NOMO-1 (cell line): ENCODE measurements at regions not wholly inside any gene's neighbourhood (a gene's known extent, or its start where the extent isn't known, plus 50 kb on each side); places are given as distances from the start of the nearest gene placed in this dataset.

Source experiments
- DNase-seq, 2 experiments: peaks; one replicate each; lab custom pipeline; 2025; ENCODE audit not compliant: unreplicated experiment in 2 of 2; lab: John Stamatoyannopoulos, UW

- peak in 1 of 2 experiments; percentile 13 for DNase-seq
These were observed 539.7 kb downstream of the ACTL7B start for GRCh38 chr9:108316066-108316465.

DNA sequence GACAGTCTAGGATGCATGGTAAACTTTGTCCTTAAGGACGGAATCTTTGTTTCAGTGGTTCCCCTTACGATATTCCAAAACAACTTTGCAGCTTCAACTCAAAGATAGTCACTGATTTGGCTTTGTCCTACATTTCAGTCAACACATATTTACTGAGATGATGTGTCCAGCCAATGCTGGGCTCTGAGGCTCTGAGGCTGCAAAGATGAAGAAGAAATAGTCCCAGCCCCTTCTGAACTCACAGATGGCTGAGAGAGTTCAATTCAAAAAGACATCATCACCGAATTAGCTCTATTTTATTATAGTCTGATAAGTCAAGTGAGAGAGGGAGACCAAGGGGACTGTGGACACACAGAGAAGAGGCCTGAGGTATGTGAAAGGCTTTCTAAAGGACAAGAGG lies 544.0 kb downstream of the ACTL7B start:
- DNase-seq = no peak

GRCh38 chr9:108310202-108310601 lies 545.6 kb downstream of the ACTL7B start:
- no peak for DNase-seq

DNA sequence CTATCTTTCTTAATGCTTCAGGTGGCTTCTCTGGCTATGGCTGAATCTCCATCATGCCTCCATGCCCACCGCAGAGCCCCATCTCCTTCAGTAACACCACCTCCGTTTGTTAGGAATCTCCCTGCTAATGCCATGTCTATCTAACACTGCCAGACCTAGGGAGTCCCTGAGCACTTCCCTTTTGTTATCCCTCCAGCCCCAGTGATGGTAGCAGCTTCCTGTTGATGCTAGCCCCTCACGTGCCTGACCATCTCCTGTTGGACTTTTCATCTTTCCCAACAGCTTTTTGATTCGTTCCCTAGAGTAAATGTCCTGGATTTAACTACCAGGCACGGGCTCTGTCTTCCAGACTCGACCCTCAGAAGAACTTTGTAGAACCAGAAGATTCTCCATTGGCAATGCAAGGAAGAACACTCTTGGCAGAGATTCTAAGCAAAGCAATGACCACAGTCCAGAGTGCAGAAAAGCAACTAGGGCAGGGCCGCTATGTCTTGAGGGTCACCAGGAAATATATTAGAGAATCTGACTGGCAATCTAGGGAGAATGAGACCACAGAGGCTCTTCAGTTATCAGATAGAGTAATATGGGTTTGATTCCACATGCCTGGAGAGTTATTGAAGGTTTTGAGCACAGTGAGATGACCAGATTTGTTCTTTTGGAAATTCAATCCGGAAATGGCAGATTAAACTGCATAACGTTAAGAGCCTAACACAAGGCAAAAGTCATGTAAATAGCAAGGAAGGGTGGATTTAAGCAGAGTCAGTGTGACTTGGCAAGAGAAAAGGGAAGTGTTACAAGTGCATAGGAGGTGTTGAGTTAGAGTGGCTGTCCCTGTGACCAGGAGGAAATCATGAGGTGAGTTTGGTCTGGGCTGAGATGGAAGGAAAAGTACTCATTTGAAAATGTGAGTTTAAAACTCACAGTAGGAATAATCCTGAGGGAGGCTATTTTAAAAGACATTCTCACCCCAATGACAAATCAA lies 555.2 kb downstream of the ACTL7B start:
- DNase-seq = peak; percentile 73 to 82

GRCh38 chr9:108297073-108297472 lies 558.7 kb downstream of the ACTL7B start:
- DNase-seq = peak; percentile 65 to 88

DNA sequence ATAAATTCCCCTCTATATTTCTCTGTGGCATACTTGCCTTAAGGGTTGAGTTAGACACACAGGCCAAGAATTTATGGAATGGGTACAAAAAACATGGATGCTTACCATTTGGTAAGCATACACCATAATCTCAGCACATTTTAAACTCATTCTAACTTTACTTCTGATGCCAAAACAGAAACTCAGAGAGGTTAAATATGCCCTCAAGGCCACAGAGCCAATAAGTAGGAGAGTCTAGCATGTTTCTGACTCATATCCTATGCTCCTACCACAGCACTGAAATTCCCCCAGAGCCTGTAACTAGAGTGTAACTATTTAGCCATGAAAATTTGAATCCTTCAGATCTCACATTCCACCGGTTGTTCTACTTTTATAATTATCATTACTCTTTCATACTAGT lies 559.7 kb downstream of the ACTL7B start:
- no peak for DNase-seq

- no peak for DNase-seq
These were observed 564.2 kb downstream of the ACTL7B start for GRCh38 chr9:108291586-108291932.

- no peak for DNase-seq
These were observed 564.8 kb downstream of the ACTL7B start for GRCh38 chr9:108290839-108291585.

DNA sequence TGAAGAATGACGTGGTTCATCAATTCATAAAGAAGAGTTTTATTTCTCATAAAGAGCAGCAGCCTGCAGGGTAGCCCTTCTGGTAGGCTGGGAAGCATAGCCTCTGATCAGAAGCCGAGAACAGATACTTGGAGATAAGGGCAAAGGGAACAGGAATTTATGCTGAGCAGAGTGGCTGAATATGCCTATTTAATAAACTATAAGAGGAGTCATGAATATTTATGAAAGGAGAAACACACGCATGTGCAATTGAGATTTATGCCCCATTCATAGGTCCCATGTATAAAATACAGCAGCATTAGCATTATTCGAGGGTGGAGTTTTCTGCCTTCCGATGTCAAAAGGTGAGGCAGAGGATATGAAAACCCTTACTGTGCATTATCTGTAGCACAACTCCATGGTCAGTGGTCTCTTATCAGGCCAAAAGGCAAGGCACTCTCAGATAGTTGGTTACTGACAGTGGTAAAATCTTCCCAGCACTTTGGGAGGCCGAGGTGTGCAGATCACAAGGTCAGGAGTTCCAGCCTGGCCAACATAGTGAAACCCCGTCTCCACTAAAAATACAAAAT lies 569.1 kb downstream of the ACTL7B start:
- no peak for DNase-seq

DNA sequence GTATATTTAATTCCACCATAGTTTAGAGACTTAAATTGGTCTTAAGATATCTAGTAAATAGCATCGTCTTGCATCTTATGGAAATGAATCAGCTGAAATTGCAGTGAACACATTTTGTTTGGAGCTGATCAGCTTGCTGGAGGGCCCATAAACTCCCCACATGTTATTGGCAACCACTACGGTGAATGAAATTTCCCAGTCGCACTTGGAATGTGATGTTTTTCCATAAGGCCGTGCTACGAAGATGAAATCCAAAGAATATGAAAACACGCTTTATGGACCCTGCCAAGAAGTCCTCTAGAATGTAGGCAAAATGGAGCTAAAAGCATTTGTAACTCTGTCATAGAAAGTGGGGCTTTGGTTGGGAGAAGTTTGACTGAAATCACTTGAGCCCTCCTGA lies 572.1 kb downstream of the ACTL7B start:
- DNase-seq = no peak

- DNase-seq = no peak
These were observed 572.9 kb downstream of the ACTL7B start for GRCh38 chr9:108282872-108283271.

- no peak for DNase-seq
These were observed 574.1 kb downstream of the ACTL7B start for GRCh38 chr9:108281696-108282095.

GRCh38 chr9:108278341-108278740 lies 577.4 kb downstream of the ACTL7B start:
- DNase-seq = no peak

DNA sequence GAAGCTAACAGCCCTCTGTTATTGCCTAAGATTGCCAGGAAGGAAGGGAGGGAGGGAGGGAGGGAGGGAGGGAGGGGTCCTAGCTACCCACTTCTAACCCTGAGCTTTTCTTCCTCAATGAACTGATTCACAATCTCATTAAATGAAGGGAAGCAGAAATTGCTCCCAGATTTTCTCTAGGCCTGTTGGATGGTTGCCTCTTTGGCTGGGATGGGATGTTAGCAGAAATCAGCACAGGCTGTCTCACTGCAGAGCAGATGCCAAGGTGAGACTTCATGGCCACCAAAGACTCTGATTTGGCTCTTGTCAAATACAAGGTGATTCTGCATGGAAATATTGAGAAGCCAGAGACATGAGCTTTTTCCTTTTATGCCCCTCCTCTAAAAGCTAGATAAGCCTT lies 578.6 kb downstream of the ACTL7B start:
- DNase-seq = no peak

DNA sequence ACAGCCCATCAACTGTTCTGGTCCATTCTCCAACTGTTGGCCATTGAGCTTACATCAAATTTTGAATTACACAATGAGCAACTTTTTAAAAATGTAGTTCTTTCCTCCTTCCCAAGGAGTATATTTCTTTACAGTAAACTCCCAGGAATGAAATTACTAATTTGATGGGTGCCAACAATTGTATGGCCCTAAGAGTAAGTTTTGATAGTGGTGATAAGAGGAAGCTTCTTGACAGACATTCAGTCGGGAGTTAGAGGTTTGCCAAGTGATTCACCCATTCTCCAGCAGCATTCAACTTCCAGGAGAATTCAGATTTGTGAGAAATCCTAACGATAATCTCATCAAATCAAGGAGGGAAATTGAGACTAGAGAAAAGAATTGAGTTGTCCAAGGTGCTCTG lies 579.9 kb downstream of the ACTL7B start:
- no peak for DNase-seq

GRCh38 chr9:108274971-108275370 lies 580.8 kb downstream of the ACTL7B start:
- no peak for DNase-seq

- no peak for DNase-seq
These were observed 581.8 kb downstream of the ACTL7B start for GRCh38 chr9:108273988-108274387.

DNA sequence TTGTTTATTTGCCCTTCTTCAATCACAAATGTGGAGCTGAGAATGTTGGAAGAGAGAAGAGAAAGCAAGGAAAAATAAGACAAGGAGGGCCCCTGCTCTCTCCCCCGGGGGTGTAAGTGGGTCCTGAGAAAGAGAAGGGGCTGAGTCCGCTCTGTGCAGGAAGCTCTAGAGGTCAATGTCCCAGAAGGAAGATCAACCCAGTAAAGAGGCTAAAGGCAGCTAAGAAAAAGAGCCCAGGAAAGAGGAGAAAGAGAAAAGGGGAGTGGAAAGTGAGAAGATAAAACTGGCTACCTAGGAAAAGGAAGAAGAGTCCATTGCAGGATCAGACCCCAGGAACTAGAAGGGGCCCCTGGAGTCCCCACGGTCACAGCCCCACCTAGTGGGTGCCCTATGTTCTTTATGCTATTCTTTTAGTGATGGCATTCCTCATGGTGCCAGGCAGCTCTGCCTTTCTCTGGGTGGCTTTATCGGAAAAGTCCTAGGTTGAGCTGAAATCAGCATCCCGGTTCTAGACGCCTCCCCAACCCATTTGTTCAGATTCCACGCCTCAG lies 583.4 kb downstream of the ACTL7B start:
- DNase-seq = peak; percentile 43 to 65

DNA sequence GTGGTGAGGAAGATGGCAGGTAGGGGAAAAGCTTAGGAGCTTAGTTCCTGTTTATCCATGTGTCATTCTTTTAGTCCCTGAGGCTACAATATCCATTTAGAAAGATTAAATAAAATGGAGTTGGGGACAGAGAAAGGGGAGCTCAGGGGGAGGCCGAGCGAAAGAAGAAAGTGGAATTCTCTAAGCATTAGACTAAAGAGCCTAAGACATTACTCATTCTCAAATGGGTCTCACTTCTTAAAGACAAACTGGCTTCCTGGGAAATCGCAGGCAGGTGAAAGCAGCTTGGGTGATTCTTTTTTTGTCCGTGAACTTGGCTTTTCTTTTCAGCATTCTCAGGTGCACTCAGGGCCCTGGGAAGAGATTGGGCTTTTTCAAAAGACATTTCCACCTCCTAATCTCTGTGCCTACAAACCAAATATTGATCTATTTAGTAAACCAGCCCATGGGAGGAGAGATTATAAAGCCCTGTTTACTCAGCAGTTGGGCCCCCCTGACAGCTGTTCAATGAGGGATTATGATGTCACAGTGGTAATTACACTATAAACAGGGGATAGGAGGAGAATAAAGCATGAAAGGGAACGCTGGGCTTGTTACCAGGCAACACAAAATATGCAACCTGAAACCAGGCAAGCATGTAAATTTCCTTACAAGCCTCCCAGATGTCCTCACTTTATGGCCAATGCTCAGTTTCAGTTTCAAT lies 584.0 kb downstream of the ACTL7B start:
- DNase-seq = peak; percentile 11 to 52

- DNase-seq = no peak
These were observed 584.5 kb downstream of the ACTL7B start for GRCh38 chr9:108271236-108271635.

- no peak for DNase-seq
These were observed 585.2 kb downstream of the ACTL7B start for GRCh38 chr9:108270561-108270960.
